Brain microvascular endothelial cell (primary cell): ENCODE measurements at regions not wholly inside any gene's neighbourhood (a gene's known extent, or its start where the extent isn't known, plus 50 kb on each side); places are given as distances from the start of the nearest gene placed in this dataset.
A peak's percentile ranks its signal among the peaks of the same experiment; 100 is the strongest.
"Not testable (repeated sequence)": the region's sequence is repeated elsewhere in the genome, so short reads cannot be mapped to it uniquely, and the experiment has no call there.

Source experiments
- DNase-seq: peaks from one replicate; pipeline ENCODE4 v3.0.0-alpha.2; 2020
- H3K27ac ChIP-seq: fragments of 250-450 bp; sonication (Bioruptor Pico); 2 replicates; pipeline ENCODE4 v1.5.1; 2020; ENCODE audit warnings: mild to moderate bottlenecking, moderate library complexity
- H3K27me3 ChIP-seq: fragments of 250-450 bp; sonication (Bioruptor Pico); replicated peaks from 2 replicates; pipeline ENCODE4 v1.5.1; 2020; ENCODE audit warnings: mild to moderate bottlenecking
- H3K36me3 ChIP-seq: fragments of 250-450 bp; sonication (Bioruptor Pico); replicated peaks from 2 replicates; pipeline ENCODE4 v1.5.1; 2020; ENCODE audit warnings: mild to moderate bottlenecking
- H3K4me3 ChIP-seq: 2 replicates; pipeline ENCODE4 v1.5.1; 2011; ENCODE audit warnings: low read depth, mild to moderate bottlenecking, control low read depth, low read length, moderate library complexity
- in situ Hi-C: cut with HindIII; loops from 2 replicates; pipeline ENCODE4 v1.10.0; 2017; ENCODE audit warnings: low sequenced_read_pairs, low pct_ligation_motif_present
- TF ChIP-seq, protein P1 (sequence below): IDR thresholded peaks from 2 replicates; pipeline ENCODE4 v1.5.1; 2011; ENCODE audit warnings: low read depth, mild to moderate bottlenecking, moderate library complexity, low read length, control low read depth, inconsistent platforms; ENCODE audit errors: missing control alignments

GRCh38 chr3:178950676-178951075, 120.9 kb downstream of the ZMAT3 start:
- Histone ChIP-seq H3K27me3 (no peaks in the 10 kb centered on the region), H3K36me3 (no peaks in the 10 kb centered on the region), H3K27ac (no peak overlapping the region), H3K4me3 (no peak overlapping the region)
- TF ChIP-seq, protein P1, sequence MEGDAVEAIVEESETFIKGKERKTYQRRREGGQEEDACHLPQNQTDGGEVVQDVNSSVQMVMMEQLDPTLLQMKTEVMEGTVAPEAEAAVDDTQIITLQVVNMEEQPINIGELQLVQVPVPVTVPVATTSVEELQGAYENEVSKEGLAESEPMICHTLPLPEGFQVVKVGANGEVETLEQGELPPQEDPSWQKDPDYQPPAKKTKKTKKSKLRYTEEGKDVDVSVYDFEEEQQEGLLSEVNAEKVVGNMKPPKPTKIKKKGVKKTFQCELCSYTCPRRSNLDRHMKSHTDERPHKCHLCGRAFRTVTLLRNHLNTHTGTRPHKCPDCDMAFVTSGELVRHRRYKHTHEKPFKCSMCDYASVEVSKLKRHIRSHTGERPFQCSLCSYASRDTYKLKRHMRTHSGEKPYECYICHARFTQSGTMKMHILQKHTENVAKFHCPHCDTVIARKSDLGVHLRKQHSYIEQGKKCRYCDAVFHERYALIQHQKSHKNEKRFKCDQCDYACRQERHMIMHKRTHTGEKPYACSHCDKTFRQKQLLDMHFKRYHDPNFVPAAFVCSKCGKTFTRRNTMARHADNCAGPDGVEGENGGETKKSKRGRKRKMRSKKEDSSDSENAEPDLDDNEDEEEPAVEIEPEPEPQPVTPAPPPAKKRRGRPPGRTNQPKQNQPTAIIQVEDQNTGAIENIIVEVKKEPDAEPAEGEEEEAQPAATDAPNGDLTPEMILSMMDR = no peak
- peak; percentile 23 for DNase-seq
- in situ Hi-C loops = loop anchor here (25.0 kb wide), 1 partner anchor 513 kb away; no protein-coding TSS in a partner anchor

DNA sequence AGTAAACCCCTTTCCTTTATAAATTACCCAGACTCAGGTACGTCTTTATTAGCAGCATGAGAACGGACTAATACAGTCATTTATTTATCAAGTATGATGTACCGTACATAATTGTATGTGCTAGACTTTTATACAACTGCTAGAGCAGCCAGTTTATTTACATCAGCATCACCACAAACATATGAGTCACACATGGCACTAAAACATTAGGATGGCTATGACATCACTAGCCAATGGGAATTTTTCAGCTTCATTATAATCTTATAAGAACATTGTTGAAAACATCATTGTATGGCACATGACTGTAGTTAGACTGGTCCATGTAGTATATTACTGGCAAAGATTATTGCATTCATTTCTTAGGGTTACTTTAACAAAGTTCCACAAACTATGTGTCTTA, 121.7 kb downstream of the ZMAT3 start:
- Histone ChIP-seq H3K27me3 (no peaks in the 10 kb centered on the region), H3K27ac (no peak overlapping the region), H3K36me3 (no peaks in the 10 kb centered on the region), H3K4me3 (no peak overlapping the region)
- TF ChIP-seq, protein P1 = no peak
- no peak for DNase-seq
- in situ Hi-C loops = loop anchor here (25.0 kb wide), 1 partner anchor 513 kb away; no protein-coding TSS in a partner anchor

- no peaks in the 10 kb centered on the region for H3K27me3 ChIP-seq
- no peak overlapping the region for H3K27ac ChIP-seq
- TF ChIP-seq, protein P1 = no peak
- no peaks in the 10 kb centered on the region for H3K36me3 ChIP-seq
- H3K4me3 ChIP-seq = no peak overlapping the region
- in situ Hi-C loops = no loop called here
- DNase-seq = no peak
Measured at GRCh38 chr3:178948546-178948945, 123.1 kb downstream of the ZMAT3 start.

- no peak overlapping the region for H3K4me3 ChIP-seq
- in situ Hi-C loops = no loop called here
- H3K36me3 ChIP-seq = no peaks in the 10 kb centered on the region
- H3K27me3 ChIP-seq = no peaks in the 10 kb centered on the region
- DNase-seq = no peak
- no peak overlapping the region for H3K27ac ChIP-seq
- TF ChIP-seq, protein P1 = no peak
Measured at GRCh38 chr3:178947738-178948137, 123.9 kb downstream of the ZMAT3 start.

DNA sequence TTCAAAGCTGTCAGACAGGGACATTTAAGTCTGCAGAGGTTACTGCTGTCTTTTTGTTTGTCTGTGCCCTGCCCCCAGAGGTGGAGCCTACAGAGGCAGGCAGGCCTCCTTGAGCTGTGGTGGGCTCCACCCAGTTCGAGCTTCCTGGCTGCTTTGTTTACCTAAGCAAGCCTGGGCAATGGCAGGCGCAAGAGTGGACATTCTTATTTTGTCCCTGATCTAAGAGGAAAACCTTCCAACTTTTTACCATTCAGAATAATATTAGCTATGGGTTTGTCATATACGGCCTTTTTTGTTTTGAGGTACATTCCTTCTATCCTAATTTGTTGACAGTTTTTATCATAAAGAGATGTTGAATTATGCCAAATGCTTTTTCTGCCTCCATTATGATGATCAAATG, 129.3 kb downstream of the ZMAT3 start:
- DNase-seq, H3K36me3 ChIP-seq, H3K27me3 ChIP-seq, H3K4me3 ChIP-seq, H3K27ac ChIP-seq, in situ Hi-C loops: not testable (repeated sequence)

DNA sequence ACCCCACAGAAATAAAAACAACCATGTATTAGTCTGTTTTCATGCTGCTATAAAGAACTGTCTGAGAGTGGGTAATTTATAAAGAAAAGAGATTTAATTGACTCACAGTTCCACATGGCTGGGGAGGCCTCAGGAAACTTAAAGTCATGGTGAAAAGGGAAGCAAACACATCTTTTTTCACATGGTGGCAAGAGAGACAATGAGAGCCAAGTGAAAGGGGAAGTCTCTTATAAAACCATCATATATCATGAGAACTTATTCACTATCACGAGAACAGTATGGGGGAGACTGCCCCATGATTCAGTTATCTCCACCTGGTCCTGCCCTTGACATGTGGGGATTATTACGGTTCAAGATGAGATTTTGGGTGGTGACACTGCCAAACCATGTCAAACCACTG, 141.5 kb downstream of the ZMAT3 start:
- in situ Hi-C loops = no loop called here

More for the DNA sequence above, 141.5 kb downstream of the ZMAT3 start:
- H3K4me3 ChIP-seq = no peak overlapping the region
- no peaks in the 10 kb centered on the region for H3K27me3 ChIP-seq
- no peak for DNase-seq
- no peaks in the 10 kb centered on the region for H3K36me3 ChIP-seq
- TF ChIP-seq, protein P1 = no peak
- H3K27ac ChIP-seq = no peak overlapping the region
